Left colon (tissue), 2 donors: ENCODE measurements at regions not wholly inside any gene's neighbourhood (a gene's known extent, or its start where the extent isn't known, plus 50 kb on each side); places are given as distances from the start of the nearest gene placed in this dataset.
"Not testable (repeated sequence)": the region's sequence is repeated elsewhere in the genome, so short reads cannot be mapped to it uniquely, and the experiment has no call there.

ENCODE experiments used
- ATAC-seq: fragments of 200-7000 bp; cut with Tn5 transposase; one replicate; pipeline ENCODE4 v1.9.1; 2020; ENCODE audit warnings: mild to moderate bottlenecking, moderate library complexity
- DNase-seq, 2 donors: peaks; one replicate each; pipeline ENCODE4 v3.0.0-alpha.2; 2020
- intact Hi-C, 2 donors: fragments of 100-400 bp; cut with DNase I in 1 of 2; cut with micrococcal nuclease in 1 of 2; formaldehyde crosslinking; loops; one replicate each; pipeline versions ENCODE4 v1.11.2 to v1.14.0; 2022; cut with DNase I, micrococcal nuclease
- donor health status: DM: no; HTN: no; CAD: no.
- donor health status: DM: yes; HTN: yes; CAD: no.

- ATAC-seq, intact Hi-C loops, DNase-seq: not testable (repeated sequence)
Measured at GRCh38 chr14:106738598-106739258, 1212.3 kb downstream of the TMEM121 start.

- ATAC-seq, intact Hi-C loops: not testable (repeated sequence)
- peak in 1 of 2 donors; percentile 37 for DNase-seq
Measured at GRCh38 chr14:106741086-106741827, 1214.9 kb downstream of the TMEM121 start.

GRCh38 chr14:106745016-106745767, 1218.8 kb downstream of the TMEM121 start:
- ATAC-seq, DNase-seq, intact Hi-C loops: not testable (repeated sequence)

GRCh38 chr14:106750089-106750488, 1223.7 kb downstream of the TMEM121 start:
- intact Hi-C loops, DNase-seq, ATAC-seq: not testable (repeated sequence)

GRCh38 chr14:106753751-106754150, 1227.4 kb downstream of the TMEM121 start:
- ATAC-seq, DNase-seq, intact Hi-C loops: not testable (repeated sequence)

GRCh38 chr14:106757444-106757843, 1231.1 kb downstream of the TMEM121 start:
- intact Hi-C loops, ATAC-seq, DNase-seq: not testable (repeated sequence)

- DNase-seq, intact Hi-C loops, ATAC-seq: not testable (repeated sequence)
Measured at GRCh38 chr14:106761886-106762816, 1235.8 kb downstream of the TMEM121 start.

GRCh38 chr14:106764968-106765369, 1238.6 kb downstream of the TMEM121 start:
- DNase-seq, intact Hi-C loops: not testable (repeated sequence)
- peak; percentile 67 for ATAC-seq

GRCh38 chr14:106766145-106766544, 1239.8 kb downstream of the TMEM121 start:
- intact Hi-C loops, result no loop called here
- peak; percentile 40 for ATAC-seq

GRCh38 chr14:106766551-106767277, 1240.3 kb downstream of the TMEM121 start:
- intact Hi-C loops, result not testable (repeated sequence)
- DNase-seq (peak; percentile 37 to 51), ATAC-seq (peak; percentile 99)

More at GRCh38 chr14:106766145-106766544, 1239.8 kb downstream of the TMEM121 start:
- no peak for DNase-seq

- ATAC-seq, intact Hi-C loops, DNase-seq: not testable (repeated sequence)
Measured at GRCh38 chr14:106768230-106768629, 1241.8 kb downstream of the TMEM121 start.

GRCh38 chr14:106768972-106769700, 1242.8 kb downstream of the TMEM121 start:
- ATAC-seq, DNase-seq, intact Hi-C loops: not testable (repeated sequence)

- intact Hi-C loops, DNase-seq, ATAC-seq: not testable (repeated sequence)
Measured at GRCh38 chr14:106770158-106770672, 1243.8 kb downstream of the TMEM121 start.

- ATAC-seq, intact Hi-C loops: not testable (repeated sequence)
- peak in 1 of 2 donors; percentile 59 for DNase-seq
Measured at GRCh38 chr14:106774889-106775480, 1248.6 kb downstream of the TMEM121 start.

- DNase-seq (no peak), ATAC-seq (no peak)
- intact Hi-C loops, result no loop called here
Measured at GRCh38 chr14:106776395-106776983, 1250.1 kb downstream of the TMEM121 start.

- DNase-seq, result no peak
- intact Hi-C loops, result no loop called here
- no peak for ATAC-seq
Measured at GRCh38 chr14:106778986-106779385, 1252.6 kb downstream of the TMEM121 start.
